ENCODE measurements at regions not wholly inside any gene's neighbourhood (a gene's known extent, or its start where the extent isn't known, plus 50 kb on each side); places are given as distances from the start of the nearest gene placed in this dataset.
A peak's percentile ranks its signal among the peaks of the same experiment; 100 is the strongest.

DNA sequence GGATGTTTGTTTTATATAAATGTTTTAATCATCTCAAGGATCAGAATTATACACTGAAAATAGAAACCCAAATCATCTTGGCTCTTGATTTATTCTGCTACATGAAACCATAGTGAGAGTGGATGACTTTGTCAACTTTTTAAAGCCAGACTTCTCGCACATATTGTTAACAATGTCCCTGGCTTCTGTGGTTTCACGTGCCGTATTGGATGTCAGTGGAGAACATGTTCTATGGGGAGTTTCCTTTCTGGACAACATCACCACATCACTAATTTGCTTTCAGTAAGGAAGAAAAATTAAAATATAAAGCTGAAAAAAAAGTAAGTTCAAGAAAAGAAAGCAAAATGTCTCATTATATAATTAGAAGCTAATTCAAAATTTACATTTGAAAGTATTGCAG, 297.1 kb upstream of the MME start:
- no peak for TF ChIP-seq CTCF (IDR thresholded peaks at IDR 0.05)
- Histone ChIP-seq H3K27ac (peak overlapping the region in 2 of 10 donors; percentile 33 to 73), H3K27me3 (no peaks in the 10 kb centered on the region), H3K4me3 (no peak overlapping the region), H3K4me1 (peaks cover 0 to 37% (median 0%) of the 10 kb centered on the region in 9 donors), H3K36me3 (no peaks in the 10 kb centered on the region), H3K9me3 (no peaks in the 10 kb centered on the region)
- peak in 1 of 8 donors; percentile 59 for ATAC-seq
- intact Hi-C loops (cut with DNase I) = no loop called here
- WGBS, 2 donors = 61 to 62% methylated on average over 3 of the region's 3 CpGs
- no peak for DNase-seq

- intact Hi-C loops (cut with DNase I) = no loop called here
- no peak for DNase-seq
- TF ChIP-seq CTCF (IDR thresholded peaks at IDR 0.05) = no peak
Observed at GRCh38 chr3:154782151-154782550, 298.0 kb upstream of the MME start.

GRCh38 chr3:154781595-154781994, 298.5 kb upstream of the MME start:
- no peaks in the 10 kb centered on the region for H3K9me3 ChIP-seq
- WGBS, 2 donors = 81 to 91% methylated on average over 3 of the region's 3 CpGs
- no peak overlapping the region for H3K27ac ChIP-seq
- H3K27me3 ChIP-seq = peaks cover 0 to 6% (median 0%) of the 10 kb centered on the region in 7 donors
- no peak overlapping the region for H3K4me3 ChIP-seq
- DNase-seq = no peak
- intact Hi-C loops (cut with DNase I) = no loop called here
- peaks cover 0 to 32% (median 0%) of the 10 kb centered on the region in 9 donors for H3K4me1 ChIP-seq
- no peaks in the 10 kb centered on the region for H3K36me3 ChIP-seq
- no peak for ATAC-seq
- no peak for TF ChIP-seq CTCF (IDR thresholded peaks at IDR 0.05)

More at GRCh38 chr3:154782151-154782550, 298.0 kb upstream of the MME start:
- peaks cover 0 to 5% (median 0%) of the 10 kb centered on the region in 7 donors for H3K27me3 ChIP-seq
- 47 to 59% methylated on average over 2 of the region's 2 CpGs for WGBS, 2 donors
- no peaks in the 10 kb centered on the region for H3K36me3 ChIP-seq
- ATAC-seq = no peak
- no peak overlapping the region for H3K4me3 ChIP-seq
- H3K27ac ChIP-seq = peak overlapping the region in 1 of 10 donors; percentile 73
- H3K4me1 ChIP-seq = peaks cover 0 to 37% (median 0%) of the 10 kb centered on the region in 9 donors
- H3K9me3 ChIP-seq = no peaks in the 10 kb centered on the region

DNA sequence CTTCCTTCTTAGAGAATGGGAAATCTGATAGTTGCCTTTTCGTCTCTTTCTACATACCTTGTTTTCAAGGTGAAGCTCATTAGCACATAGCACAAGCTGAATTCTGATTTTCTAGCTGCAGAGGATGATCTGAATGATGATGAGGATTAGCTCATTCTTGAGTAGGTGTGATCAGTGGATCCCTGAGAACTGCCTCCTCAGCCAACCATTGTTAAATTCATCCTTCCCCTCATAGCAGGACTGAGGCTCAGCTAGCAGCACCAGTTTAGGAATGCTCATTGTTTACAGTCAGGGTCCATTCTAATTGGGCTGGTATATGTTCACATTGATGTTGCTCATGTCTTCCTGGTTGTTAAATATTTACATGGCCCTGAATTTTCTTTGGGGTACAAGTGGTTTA, 299.9 kb upstream of the MME start:
- Histone ChIP-seq H3K4me1 (peaks cover 0 to 27% (median 0%) of the 10 kb centered on the region in 9 donors), H3K4me3 (no peak overlapping the region), H3K27ac (no peak overlapping the region), H3K27me3 (peaks cover 0 to 12% (median 0%) of the 10 kb centered on the region in 7 donors), H3K36me3 (no peaks in the 10 kb centered on the region), H3K9me3 (no peaks in the 10 kb centered on the region)
- intact Hi-C loops (cut with DNase I) = no loop called here
- 79 to 87% methylated on average over 1 of the region's 1 CpG for WGBS, 2 donors
- no peak for ATAC-seq
- no peak for TF ChIP-seq CTCF (IDR thresholded peaks at IDR 0.05)
- no peak for DNase-seq
